Suppressor macrophage treated with lipopolysaccharide for 4 hours (primary cell): ENCODE measurements at regions not wholly inside any gene's neighbourhood (a gene's known extent, or its start where the extent isn't known, plus 50 kb on each side); places are given as distances from the start of the nearest gene placed in this dataset.
"Not testable (repeated sequence)": the region's sequence is repeated elsewhere in the genome, so short reads cannot be mapped to it uniquely, and the experiment has no call there.

Experiments used
- DNase-seq: peaks from one replicate; pipeline ENCODE4 v3.0.0-alpha.2; 2020

DNA sequence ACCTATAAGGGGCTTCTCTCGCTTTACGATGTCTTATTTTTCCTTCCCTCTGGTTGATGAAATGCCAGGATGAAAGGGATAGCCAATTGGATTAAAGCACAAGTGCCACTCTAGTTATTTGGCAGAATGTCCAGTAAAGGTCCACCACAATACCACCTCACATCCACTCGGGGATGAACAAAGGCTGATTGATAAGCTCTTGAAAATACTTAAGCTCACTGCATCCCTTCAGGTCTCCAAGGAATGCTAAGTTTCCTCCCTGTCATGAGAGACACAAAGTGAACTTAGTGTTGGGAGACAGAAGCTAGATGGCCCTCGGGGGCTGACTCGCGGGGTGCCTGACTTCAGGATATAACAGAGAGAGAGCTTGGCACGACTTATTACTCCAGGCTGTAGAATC, 185.9 kb upstream of the ZNF644 start:
- DNase-seq, result not testable (repeated sequence)

DNA sequence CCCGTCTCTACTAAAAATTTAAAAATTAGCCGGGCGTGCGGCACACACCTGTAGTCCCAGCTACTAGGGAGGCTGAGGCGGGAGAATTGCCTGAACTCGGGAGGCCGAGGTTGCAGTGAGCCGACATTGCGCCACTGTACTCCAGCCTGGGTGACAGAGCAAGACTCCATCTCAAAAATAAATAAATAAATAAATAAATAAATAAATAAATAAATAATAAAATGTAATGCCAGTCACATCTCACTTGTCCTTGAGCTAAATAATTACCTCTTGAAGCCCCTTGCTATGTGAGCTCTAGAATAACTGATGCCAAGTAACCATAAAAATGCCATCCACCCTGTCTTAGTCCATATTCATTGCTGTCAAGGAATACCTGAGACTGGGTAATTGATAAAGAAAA, 182.3 kb upstream of the ZNF644 start:
- not testable (repeated sequence) for DNase-seq

DNA sequence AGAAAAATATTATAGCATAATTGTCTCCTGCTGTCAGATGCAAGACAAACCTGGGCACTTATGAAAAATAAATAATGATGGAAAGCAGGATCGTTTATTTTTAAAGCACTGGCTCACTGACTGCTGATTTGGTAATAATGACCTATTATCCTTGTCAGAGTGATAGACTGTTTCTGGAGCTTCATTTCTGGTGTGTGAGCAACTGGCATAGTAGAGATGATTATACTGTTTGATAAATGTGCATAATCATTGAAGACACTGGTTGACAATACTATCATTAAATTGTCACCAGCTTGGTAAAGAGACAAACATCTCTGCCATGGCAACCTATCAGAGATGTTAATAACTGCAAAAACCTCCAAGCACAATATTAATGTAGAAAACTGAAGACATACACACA, 179.9 kb upstream of the ZNF644 start:
- no peak for DNase-seq

DNA sequence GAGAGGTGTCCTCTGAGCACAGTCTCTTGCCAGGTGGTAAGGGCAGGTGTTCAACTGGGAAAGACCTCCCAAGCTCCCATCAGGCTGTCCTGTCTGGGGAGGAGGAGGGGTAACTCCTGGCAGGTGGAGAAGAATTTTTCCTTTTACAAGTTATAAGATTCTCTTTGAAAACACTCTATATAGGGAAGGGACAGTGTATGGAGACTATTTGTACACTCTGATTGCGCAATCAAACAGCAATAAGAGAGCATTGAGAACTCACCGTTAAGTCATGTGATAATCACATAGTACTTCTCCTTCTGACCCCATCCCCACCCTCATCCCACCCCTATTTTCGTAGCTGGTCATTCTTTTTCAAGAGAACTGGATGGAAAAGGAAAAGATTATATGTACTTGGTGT, 179.3 kb upstream of the ZNF644 start:
- peak; percentile 4 for DNase-seq

GRCh38 chr1:91200675-91201074, 178.8 kb upstream of the ZNF644 start:
- no peak for DNase-seq

GRCh38 chr1:91199988-91200387, 178.2 kb upstream of the ZNF644 start:
- DNase-seq, result no peak

DNA sequence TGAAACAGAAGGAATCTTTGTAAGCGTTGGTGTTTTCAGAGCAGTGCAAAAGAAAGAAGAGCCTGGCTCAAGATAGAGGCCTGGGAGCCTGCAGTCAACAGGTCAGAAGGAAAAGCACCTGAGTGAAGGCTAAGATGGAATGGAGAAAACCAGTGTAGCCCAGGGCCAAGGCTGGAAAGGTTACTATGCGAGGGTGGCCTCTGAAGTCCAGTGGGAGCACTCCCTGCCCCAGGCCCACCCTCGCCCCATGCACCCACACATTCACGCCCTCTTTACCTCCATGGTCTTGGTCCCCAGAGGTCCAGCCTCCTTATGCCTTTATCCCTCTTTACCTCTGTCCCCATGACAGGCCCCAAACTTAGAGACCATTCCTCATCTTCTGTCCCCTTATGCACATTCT, 169.2 kb upstream of the ZNF644 start:
- DNase-seq, result no peak

GRCh38 chr1:91189096-91189495, 167.3 kb upstream of the ZNF644 start:
- DNase-seq, result no peak

DNA sequence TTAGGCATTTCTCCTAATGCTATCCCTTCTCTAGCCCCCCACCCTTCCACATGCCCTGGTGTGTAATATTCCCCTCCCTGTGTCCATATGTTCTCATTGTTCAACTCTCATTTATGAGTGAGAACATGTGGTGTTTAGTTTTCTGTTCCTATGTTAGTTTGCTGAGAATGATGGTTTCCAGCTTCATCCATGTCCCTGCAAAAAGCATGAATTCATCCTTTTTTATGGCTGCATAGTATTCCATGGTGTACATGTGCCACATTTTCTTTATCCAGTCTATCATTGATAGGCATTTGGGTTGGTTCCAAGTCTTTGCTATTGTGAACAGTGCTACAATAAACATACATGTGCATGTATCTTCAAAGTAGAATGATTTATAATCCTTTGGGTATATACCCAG, 161.0 kb upstream of the ZNF644 start:
- not testable (repeated sequence) for DNase-seq

- no peak for DNase-seq
Observed at GRCh38 chr1:91176250-91176649, 154.4 kb upstream of the ZNF644 start.

GRCh38 chr1:91174734-91175133, 152.9 kb upstream of the ZNF644 start:
- DNase-seq, result no peak

DNA sequence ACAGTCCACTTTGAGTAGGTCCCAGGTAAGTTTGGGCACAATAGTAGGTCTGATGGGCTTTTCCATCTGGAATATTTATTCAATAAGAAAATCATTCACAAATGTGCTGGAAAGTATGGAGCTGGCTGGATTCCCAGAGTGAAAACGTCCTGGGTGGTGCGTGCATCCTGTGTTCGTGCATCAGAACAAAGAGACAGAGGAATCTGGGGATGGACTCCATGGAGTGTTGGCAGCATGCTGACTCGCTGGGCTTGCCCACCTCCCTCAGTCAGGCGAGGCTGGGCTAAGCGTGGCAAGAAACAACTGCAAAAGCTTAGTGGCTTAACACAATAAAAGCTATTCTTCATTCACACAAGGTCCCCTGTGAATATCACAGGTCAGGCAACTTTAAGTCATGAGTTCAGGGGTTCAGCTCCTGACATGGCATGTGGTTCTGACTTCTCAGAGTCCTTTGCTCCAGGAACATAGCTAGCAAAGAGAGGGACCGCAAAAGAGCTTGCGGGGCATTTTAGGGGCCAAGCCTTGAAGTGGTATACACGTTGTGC, 151.6 kb upstream of the ZNF644 start:
- DNase-seq, result no peak

DNA sequence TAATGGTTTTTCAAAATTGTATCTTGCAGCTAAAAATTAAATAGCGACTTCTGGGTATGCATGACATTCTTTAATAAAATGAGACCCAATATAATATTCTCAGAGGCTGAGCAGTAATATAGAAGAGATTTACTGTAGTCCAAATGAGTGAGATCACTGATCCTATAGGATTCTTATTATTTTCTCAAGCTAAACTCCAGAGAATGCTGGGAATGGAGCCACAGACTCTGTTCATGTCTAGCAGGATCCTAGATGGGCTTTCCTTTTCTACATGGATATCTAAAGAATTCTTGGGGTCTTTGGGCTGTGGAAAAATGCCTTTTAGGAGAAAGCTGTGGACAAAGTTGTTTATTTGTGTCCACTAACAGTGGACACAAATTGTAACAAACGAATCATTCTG, 150.7 kb upstream of the ZNF644 start:
- DNase-seq, result no peak

DNA sequence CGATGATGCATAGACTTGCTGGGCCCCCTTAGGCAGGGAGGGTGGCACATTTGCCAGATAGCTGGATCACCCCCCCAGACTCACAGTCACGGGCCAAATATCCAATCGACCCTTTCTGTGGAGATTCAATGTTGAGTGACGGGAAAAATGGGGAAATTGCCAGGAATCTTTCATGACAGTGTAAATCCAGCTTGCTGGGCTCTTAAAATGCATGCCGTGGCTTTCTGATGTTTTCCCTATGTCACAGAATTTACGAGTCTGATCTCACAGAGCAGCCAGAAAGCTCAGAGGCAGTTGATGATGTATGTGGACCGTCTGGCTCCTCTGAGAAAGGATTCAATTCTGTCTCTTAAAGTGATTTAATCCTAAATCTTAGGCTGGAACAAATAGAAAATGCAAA, 150.1 kb upstream of the ZNF644 start:
- DNase-seq, result no peak

DNA sequence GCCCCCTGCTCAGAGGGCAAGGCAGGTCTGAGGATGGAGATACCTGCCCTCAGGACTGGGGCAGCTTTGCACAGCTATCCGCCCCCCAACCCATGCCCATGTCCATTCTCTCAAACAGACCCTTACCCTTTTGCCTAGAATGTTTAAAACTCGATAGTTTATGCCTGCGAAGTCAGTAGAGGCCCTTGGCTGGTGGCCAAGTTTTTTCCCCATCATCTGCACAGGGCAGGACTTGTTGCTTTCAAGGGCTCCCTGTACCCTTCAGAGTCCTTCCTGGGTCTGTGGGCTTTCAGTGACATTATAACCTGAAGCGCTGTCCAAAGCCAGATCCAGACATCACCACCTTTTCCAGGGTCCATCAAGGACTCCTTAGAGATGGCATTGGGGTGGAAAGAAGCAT, 148.7 kb upstream of the ZNF644 start:
- DNase-seq, result no peak

GRCh38 chr1:91166106-91166712, 144.4 kb upstream of the ZNF644 start:
- peak; percentile 60 for DNase-seq

GRCh38 chr1:91165033-91165654, 143.3 kb upstream of the ZNF644 start:
- peak; percentile 81 for DNase-seq

- DNase-seq, result no peak
Observed at GRCh38 chr1:91162613-91163012, 140.8 kb upstream of the ZNF644 start.

DNA sequence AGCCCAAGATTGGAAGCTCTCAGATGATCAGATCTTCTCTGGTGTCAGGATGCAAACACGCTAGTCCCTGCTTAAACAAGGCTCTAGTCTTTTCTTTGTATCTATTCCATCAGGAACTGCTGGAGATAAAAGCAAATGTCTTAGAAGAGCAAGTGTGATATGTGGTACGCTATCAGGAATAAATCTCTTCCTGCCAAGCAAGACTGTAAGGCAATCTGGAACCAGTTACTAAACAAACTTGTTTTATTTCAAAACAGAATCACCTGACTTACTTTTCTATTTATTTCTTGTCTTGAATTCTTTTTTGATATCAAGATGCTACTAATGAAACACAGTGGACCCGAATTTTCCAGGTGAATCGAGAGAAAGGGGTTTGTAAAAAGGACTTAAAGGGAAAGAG, 139.9 kb upstream of the ZNF644 start:
- no peak for DNase-seq

- no peak for DNase-seq
Observed at GRCh38 chr1:91161166-91161565, 139.3 kb upstream of the ZNF644 start.

- DNase-seq, result no peak
Observed at GRCh38 chr1:91160363-91161075, 138.7 kb upstream of the ZNF644 start.

DNA sequence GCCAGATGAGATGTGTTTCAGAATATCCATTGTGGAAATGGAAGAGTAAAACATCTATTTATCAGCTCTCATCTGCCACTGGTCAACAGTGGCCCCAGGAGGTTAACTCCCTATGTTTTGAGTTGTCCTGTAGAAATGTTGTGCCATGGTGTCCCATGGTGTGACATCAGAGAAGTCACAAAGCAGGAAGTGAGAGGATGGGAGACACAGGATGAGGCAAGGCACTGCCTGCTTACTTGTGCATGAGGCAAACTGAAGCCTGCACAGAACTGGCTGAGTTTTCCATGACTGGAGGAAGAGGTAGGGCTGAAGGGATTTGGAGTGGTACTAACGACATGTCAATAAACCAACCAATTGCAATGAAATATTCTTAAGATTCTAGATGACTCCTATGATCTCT, 131.5 kb upstream of the ZNF644 start:
- peak; percentile 25 for DNase-seq

DNA sequence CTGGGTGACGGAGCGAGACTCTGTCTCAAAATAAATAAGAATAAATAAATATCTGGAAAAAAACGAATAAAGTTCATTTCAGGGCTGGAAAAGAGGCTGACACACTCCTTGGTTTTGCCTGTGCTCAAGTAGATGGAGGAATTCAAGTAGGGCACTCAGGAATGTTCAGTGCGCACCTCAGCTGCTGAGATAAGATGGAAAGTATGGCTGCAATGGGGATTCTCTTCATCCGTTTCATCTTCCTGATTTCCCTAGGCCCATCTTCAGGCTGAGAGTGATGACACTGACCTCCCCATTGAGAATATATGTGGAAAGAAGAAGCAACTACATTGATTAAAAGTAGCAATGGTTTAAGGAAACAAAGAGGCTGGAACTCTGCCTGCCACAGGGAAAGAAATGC, 130.5 kb upstream of the ZNF644 start:
- DNase-seq, result no peak

DNA sequence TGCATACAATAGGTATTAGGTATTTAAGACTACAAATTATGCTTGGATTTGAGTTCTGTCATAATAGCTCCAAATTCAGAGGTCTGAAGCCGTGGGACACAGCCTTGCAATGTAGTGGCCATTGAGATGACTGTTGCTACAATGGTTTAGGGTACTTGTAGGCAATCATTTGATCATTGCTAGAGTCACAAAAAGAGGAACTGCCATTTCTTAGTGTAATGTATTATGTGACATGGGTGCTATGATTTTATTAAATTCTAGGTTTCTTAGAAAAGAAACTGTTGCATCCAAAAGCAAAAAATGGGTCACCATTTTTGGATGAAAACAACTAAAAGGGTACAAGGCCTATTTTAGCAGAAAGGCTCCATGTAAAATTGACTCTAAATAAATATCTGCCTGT, 129.9 kb upstream of the ZNF644 start:
- DNase-seq, result no peak
